CD4-positive, alpha-beta T cell (primary cell): ENCODE measurements at regions not wholly inside any gene's neighbourhood (a gene's known extent, or its start where the extent isn't known, plus 50 kb on each side); places are given as distances from the start of the nearest gene placed in this dataset.

Experiments used
- ATAC-seq: fragments of 200-7000 bp; cut with Tn5 transposase; one replicate; pipeline ENCODE4 v1.10.0; 2022; ENCODE audit warnings: mild to moderate bottlenecking; ENCODE audit not compliant: poor library complexity
- CTCF ChIA-PET: fragments of 350-600 bp; sonication (Branson Sonifier 250); formaldehyde crosslinking; loops from one replicate; lab custom pipeline; 2021; ENCODE audit warnings: antibody characterized with exemption, inconsistent platforms; lab: Charles Lee
- POLR2A ChIA-PET: fragments of 350-600 bp; sonication (Branson Sonifier 250); formaldehyde crosslinking; loops from one replicate; lab custom pipeline; 2021; ENCODE audit warnings: antibody characterized with exemption, inconsistent platforms; lab: Charles Lee
- DNase-seq, 14 experiments: peaks; one replicate each; pipeline ENCODE4 v3.0.0-alpha.2; 2013 to 2020; ENCODE audit warnings: mixed read lengths in 2 of 14
- H3K27ac ChIP-seq, 2 donors: one replicate each; pipeline versions ENCODE4 v1.5.1 to v1.7.0; 2013; ENCODE audit warnings: low read length in 2 of 2, low read depth in 1 of 2, mild to moderate bottlenecking in 1 of 2
- H3K27me3 ChIP-seq, 2 experiments: 1 replicate in 1 of 2; 2 replicates in 1 of 2; pipeline versions ENCODE4 v1.6.1 to v1.7.0; 2013; ENCODE audit warnings: low read length in 2 of 2, control low read depth in 1 of 2, mild to moderate bottlenecking in 1 of 2, moderate library complexity in 1 of 2; ENCODE audit not compliant: insufficient read depth in 2 of 2, control insufficient read depth in 1 of 2
- H3K36me3 ChIP-seq: one replicate; pipeline ENCODE4 v1.6.1; 2013; ENCODE audit warnings: low read length, control low read depth; ENCODE audit not compliant: insufficient read depth
- H3K4me1 ChIP-seq: one replicate; pipeline ENCODE4 v1.6.1; 2013; ENCODE audit warnings: low read length, control low read depth; ENCODE audit not compliant: insufficient read depth
- H3K4me3 ChIP-seq: one replicate; pipeline ENCODE4 v1.5.1; 2013; ENCODE audit warnings: mild to moderate bottlenecking, low read length, moderate library complexity
- H3K9me3 ChIP-seq, 2 experiments: 1 replicate in 1 of 2; 2 replicates in 1 of 2; pipeline versions ENCODE4 v1.6.1 to v1.7.0; 2013; ENCODE audit warnings: low read length in 2 of 2, mild to moderate bottlenecking in 2 of 2, control low read depth in 1 of 2, moderate library complexity in 1 of 2; ENCODE audit not compliant: control insufficient read depth in 1 of 2, insufficient read depth in 1 of 2
- H3K27ac Mint-ChIP-seq: one replicate; pipeline ENCODE4 v1.8.0; 2020; ENCODE audit warnings: mixed read lengths
- H3K27me3 Mint-ChIP-seq: one replicate; pipeline ENCODE4 v1.8.0; 2021; ENCODE audit warnings: mixed read lengths
- H3K36me3 Mint-ChIP-seq: one replicate; pipeline ENCODE4 v1.8.0; 2021; ENCODE audit warnings: low read depth, mixed read lengths
- H3K4me1 Mint-ChIP-seq: one replicate; pipeline ENCODE4 v1.8.0; 2021; ENCODE audit warnings: low read depth, mixed read lengths
- H3K4me3 Mint-ChIP-seq: one replicate; pipeline ENCODE4 v1.8.0; 2020; ENCODE audit warnings: mild to moderate bottlenecking, mixed read lengths
- H3K9me3 Mint-ChIP-seq: one replicate; pipeline ENCODE4 v1.8.0; 2020; ENCODE audit warnings: mixed read lengths
- CTCF ChIP-seq: fragments of 200-600 bp; IDR thresholded peaks from one replicate; pipeline ENCODE4 v1.8.0; 2022; ENCODE audit warnings: antibody characterized with exemption, mild to moderate bottlenecking
- intact Hi-C, 2 experiments: fragments of 100-400 bp; cut with DNase I in 1 of 2; cut with micrococcal nuclease in 1 of 2; formaldehyde crosslinking; loops; one replicate each; pipeline versions ENCODE4 v1.15.1 to v1.9.0; 2023 to 2025; cut with DNase I, micrococcal nuclease

DNA sequence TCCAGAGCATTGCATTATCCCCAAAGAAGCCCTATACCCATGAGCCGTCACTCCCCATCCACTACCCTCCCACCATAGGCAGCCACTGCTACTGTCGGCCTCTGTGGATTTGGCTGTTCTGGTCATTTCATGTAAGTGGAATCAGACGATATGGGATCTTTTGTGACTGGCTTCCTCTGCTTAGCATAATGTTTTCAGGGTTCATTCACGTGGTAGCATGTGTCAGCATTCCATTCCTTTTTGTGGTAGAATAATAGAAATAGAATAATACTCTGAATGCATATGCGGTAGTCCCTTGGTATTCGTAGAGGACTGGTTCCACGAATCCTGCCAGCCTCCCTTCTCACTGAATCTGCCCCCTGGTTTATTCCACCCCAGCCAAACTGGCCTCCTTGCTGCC is 402.6 kb upstream of the SULF2 start:
- Histone ChIP-seq H3K4me1 (no peaks in the 10 kb centered on the region), H3K9me3 (no peaks in the 10 kb centered on the region), H3K27ac (no peak overlapping the region), H3K36me3 (no peaks in the 10 kb centered on the region), H3K27me3 (no peaks in the 10 kb centered on the region), H3K4me3 (no peak overlapping the region)
- no peak overlapping the region for H3K4me3 Mint-ChIP-seq
- no peak overlapping the region for H3K27ac Mint-ChIP-seq
- no peaks in the 10 kb centered on the region for H3K27me3 Mint-ChIP-seq
- no peak for ATAC-seq
- H3K9me3 Mint-ChIP-seq: no peaks in the 10 kb centered on the region
- H3K4me1 Mint-ChIP-seq: no peaks in the 10 kb centered on the region
- CTCF ChIA-PET: no interaction called here
- no peak for TF ChIP-seq CTCF
- intact Hi-C loops: no loop called here
- POLR2A ChIA-PET: no interaction called here
- H3K36me3 Mint-ChIP-seq: no peaks in the 10 kb centered on the region
- no peak for DNase-seq

DNA sequence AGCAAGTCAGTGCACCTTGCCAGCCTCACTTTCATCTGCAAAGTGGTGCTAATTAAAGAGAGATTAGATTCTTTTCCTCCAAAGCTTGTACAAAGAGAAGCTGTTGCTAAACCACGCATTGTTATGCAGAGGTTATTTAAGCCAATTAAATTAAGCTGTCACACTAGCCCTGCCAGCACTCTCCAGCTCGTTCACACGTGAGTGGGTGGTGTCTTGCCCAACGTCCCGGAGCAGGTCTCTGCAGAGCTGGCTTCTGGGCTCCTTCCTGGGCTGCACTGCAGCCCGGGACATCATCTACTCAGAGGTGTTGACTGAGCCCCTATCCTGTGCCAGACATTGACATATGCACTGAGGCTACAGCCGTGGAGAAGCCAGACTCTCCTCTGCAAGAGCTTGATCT is 401.6 kb upstream of the SULF2 start:
- DNase-seq: no peak
- intact Hi-C loops: no loop called here
- Histone ChIP-seq H3K36me3 (no peaks in the 10 kb centered on the region), H3K27me3 (no peaks in the 10 kb centered on the region), H3K27ac (no peak overlapping the region), H3K9me3 (no peaks in the 10 kb centered on the region), H3K4me1 (no peaks in the 10 kb centered on the region), H3K4me3 (no peak overlapping the region)
- no peak for ATAC-seq
- no peaks in the 10 kb centered on the region for H3K36me3 Mint-ChIP-seq
- no peaks in the 10 kb centered on the region for H3K4me1 Mint-ChIP-seq
- TF ChIP-seq CTCF: no peak
- no peak overlapping the region for H3K27ac Mint-ChIP-seq
- H3K9me3 Mint-ChIP-seq: no peaks in the 10 kb centered on the region
- CTCF ChIA-PET: no interaction called here
- POLR2A ChIA-PET: no interaction called here
- no peak overlapping the region for H3K4me3 Mint-ChIP-seq
- H3K27me3 Mint-ChIP-seq: no peaks in the 10 kb centered on the region

DNA sequence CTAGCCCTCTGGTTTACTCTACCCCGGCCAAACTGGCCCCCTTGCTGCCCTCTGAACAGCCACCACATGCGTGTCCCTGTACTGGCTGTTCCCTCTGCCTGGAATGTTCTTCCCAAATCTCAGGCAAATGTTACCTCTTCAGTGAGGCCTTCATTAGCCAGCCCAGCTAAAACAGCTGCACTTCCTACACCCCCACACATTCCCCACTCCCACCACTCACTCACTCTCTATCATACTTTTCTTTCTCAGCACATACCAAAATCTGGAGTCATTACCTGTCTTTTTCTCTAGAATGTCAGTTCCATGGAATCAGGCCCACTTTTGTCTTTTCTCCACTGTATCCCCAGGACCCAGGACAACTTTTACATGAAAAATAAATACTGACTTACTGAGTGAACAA is 401.2 kb upstream of the SULF2 start:
- POLR2A ChIA-PET: no interaction called here
- no peak for DNase-seq
- intact Hi-C loops: no loop called here
- CTCF ChIA-PET: no interaction called here
- Histone ChIP-seq H3K27ac (no peak overlapping the region), H3K27me3 (no peaks in the 10 kb centered on the region), H3K4me1 (no peaks in the 10 kb centered on the region), H3K36me3 (no peaks in the 10 kb centered on the region), H3K4me3 (no peak overlapping the region), H3K9me3 (no peaks in the 10 kb centered on the region)
- TF ChIP-seq CTCF: no peak
- H3K27me3 Mint-ChIP-seq: no peaks in the 10 kb centered on the region
- no peaks in the 10 kb centered on the region for H3K9me3 Mint-ChIP-seq
- H3K36me3 Mint-ChIP-seq: no peaks in the 10 kb centered on the region
- ATAC-seq: no peak
- no peak overlapping the region for H3K4me3 Mint-ChIP-seq
- H3K27ac Mint-ChIP-seq: no peak overlapping the region
- H3K4me1 Mint-ChIP-seq: no peaks in the 10 kb centered on the region
